ENCODE measurements at regions not wholly inside any gene's neighbourhood (a gene's known extent, or its start where the extent isn't known, plus 50 kb on each side); places are given as distances from the start of the nearest gene placed in this dataset.
"Not testable (repeated sequence)": the region's sequence is repeated elsewhere in the genome, so short reads cannot be mapped to it uniquely, and the experiment has no call there.

DNA sequence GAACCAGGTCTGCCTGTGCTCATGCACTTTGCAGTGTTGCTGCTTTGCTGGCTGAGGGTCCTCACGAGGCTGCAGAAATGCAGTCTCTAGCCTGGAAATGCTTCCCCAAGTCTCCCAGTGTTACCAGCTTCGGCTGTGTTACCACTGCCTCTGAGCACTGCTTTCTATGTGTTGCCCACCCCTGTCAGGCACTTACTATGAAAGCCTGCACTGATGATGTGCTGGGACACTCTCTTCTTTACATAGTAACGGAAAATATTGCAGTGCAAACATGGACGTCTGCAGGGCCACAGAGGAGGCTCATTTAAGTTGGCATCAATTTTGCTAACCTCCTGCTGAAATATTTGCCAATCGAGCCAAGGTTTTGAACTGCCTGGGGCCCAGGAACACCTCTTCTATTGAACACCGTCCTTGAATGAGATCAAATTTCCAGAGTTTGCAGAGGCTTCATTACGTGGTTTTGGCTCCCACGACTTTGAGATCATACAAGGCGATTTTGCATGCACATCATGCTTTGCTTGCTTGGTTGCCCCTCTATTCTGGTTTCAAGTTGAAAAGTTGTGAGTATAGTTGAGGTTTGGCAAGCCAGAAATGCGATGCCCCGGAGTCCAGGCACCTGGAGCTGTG is 404.7 kb upstream of the PODXL start:
- DNase-seq (ENCODE audit: low read depth), result no peak

DNA sequence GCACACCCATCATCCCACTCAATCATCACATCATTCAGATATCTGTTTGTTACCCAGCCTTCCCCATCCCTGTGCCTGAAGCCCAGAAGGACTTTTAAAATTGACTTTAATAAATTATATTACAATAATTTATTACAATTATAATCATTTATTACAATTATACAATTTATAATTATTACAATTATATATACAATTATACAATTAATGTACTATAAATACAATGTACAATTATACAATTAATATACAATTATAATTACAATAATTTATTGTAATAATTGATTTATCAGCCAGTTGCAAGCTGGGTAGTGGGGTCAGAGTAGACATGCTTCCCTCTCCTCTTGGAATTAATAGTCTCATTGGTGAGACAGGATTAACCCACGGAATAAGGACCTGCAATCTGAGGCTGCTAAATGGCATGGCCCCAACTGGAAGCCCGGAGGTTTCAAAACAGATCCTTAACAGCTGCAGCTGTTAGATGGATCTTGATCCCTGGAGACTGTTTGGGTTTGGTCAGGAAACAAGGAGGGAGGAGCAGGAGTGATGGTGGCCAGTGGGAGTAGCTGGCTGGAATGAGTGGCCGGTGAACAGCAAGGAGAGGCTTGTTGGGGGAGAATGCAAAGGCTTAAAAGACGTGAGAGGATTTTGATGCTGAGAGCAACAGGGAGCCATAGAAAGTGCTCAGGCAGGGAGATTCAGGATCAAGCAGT is 402.8 kb upstream of the PODXL start:
- no peak for DNase-seq (ENCODE audit: low read depth)

DNA sequence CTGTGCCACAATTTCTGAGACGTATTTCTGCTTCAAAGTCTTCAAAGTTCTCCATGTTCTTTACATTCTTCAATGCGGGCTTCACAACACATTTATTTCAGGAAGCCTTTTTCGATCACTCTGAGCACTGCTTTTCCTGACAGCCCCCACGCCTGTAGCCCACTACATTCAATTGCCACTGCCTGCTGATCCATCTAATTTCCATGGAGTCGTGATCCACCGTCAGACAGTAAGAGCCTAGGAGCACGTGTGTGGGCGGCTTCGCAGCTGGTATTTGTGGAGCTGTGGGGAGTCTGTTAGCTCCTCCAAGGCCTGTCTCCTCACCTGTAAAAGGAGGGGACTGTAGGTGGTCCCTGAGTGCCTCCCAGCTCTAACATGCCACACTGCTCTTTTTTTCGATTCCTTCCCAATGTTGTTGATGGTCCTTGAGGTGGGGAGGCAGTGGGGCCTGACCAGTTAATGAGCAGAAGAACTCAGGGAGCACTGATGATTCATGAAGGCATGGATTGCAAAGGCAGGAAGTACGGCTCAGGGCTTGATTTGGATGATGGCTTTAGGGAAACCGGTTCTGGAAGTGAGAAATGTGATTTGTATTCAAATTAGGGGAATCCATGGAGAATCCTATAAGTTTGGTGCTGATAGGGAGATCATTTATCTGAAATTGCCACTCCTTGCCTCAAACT is 401.1 kb upstream of the PODXL start:
- DNase-seq (ENCODE audit: low read depth), result no peak

DNA sequence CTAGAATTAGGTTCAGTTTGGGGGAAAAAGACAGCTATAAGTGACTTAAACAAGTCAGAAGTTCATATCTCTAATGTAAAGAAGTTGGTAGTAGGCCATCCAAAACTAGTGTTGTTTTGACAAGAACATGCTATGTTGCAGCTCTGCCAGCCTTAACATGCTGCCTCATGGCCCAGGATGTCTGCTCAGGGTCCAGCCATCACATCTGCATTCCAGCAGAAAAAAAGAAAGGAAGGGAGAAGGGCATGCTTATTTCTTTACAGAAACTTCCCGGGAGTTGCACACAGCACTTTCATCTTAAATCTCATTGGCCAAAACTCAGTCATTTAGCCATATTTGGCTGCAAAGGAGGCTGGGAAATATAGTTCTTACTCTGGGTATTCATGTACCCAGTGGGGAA is 400.4 kb upstream of the PODXL start:
- no peak for DNase-seq (ENCODE audit: low read depth)

- no peak for DNase-seq (ENCODE audit: low read depth)
Observed at GRCh38 chr7:131955679-131956078, 399.3 kb upstream of the PODXL start.

- no peak for DNase-seq (ENCODE audit: low read depth)
Observed at GRCh38 chr7:131953184-131953583, 396.8 kb upstream of the PODXL start.

GRCh38 chr7:131952365-131952764 is 395.9 kb upstream of the PODXL start:
- DNase-seq (ENCODE audit: low read depth), result no peak

GRCh38 chr7:131950758-131951157 is 394.3 kb upstream of the PODXL start:
- no peak for DNase-seq (ENCODE audit: low read depth)

DNA sequence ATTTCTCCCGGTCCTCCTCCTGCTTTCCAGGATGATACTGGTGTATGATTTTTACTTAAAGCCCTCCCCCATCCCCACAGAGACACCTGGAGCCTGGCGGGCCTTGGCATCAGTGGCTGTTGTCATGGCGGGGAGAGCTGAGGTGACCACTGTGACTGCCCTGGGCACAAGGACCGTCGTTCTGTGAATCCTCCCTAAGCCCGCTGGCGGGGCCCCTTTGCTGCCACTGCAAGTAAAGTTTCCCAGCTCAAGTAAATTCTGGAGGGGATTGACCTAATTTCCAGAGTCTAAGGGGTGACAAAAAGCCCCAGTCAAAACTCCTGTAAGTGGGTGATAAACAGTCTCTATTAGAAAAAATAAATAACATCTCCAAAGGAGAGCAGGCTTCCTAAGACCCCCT is 393.2 kb upstream of the PODXL start:
- no peak for DNase-seq (ENCODE audit: low read depth)

DNA sequence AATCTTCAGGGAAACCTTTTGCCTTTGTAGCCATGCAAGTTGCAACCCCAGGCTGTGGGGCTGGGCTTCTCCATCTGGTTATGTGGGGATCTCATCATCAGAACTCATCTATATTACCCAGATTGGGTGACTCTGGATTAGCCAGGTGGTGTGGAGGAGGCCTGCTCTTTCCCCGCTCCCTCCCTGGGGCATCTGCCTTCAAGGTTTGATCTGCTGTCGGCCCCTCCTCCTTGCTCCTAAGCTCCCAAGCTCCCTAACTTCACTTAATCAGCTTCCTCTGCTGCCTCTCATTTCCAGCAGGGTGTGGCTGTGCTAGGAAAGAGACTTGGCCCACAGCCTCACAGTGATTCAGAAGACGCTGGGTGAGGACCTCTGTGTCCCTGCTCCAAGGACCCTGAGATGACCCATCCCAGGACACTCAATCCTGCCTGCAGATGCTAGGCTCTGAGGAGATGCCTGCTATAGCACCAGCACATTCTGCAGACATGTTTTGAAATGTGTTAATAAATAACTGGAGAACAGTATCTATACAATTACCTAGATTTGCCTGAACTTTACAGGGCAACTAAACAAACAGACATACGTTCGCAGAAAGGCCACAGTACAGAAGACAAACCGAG is 392.1 kb upstream of the PODXL start:
- no peak for DNase-seq (ENCODE audit: low read depth)

- no peak for DNase-seq (ENCODE audit: low read depth)
Observed at GRCh38 chr7:131947661-131948060, 391.2 kb upstream of the PODXL start.

- no peak for DNase-seq (ENCODE audit: low read depth)
Observed at GRCh38 chr7:131945957-131946544, 389.6 kb upstream of the PODXL start.

- DNase-seq (ENCODE audit: low read depth), result no peak
Observed at GRCh38 chr7:131945313-131945911, 389.0 kb upstream of the PODXL start.

DNA sequence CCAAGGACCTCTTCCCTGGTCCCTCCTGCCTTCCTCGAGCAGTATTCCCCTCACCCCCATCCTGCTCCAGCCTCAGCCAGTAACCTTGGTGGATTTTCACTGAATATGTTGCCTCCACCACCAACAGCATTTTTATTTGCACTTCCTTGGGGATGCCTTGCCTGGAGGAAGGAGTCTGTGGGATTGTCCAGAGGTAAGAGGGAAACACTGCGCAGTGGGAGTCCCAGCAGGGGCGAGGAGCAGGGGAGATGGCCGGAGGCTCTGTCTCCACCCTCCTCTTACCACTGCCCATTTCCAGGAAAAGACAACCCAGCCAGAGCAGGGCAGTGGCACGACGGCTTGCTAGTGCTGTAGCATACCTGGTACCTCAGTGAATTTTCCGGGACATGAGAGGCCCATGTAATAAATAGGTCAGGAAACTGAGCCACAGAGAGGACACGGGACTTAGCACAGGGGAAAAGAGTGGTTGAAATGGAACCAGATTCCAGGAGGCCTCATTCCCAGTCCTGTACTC is 388.2 kb upstream of the PODXL start:
- DNase-seq (ENCODE audit: low read depth), result no peak

DNA sequence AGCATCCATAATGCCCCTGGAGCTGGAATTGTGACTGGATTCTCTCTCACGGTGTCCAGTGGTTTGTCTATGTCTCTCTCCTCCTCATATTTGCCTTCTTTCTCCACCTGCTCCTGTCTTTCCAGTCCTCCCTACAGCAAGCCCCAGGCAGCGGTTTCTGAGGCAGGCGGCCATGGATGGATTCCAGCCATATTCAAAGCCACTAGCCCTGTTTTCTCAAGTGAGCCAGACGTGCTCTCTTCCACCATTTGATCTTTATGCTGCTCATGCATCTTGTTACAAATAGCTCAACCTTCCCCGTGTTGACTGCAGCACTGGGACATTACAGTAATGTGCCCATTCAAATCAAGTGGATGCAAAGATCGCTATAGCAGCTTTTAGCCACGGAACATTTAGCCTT is 387.2 kb upstream of the PODXL start:
- no peak for DNase-seq (ENCODE audit: low read depth)

GRCh38 chr7:131943211-131943610 is 386.8 kb upstream of the PODXL start:
- DNase-seq (ENCODE audit: low read depth), result no peak

DNA sequence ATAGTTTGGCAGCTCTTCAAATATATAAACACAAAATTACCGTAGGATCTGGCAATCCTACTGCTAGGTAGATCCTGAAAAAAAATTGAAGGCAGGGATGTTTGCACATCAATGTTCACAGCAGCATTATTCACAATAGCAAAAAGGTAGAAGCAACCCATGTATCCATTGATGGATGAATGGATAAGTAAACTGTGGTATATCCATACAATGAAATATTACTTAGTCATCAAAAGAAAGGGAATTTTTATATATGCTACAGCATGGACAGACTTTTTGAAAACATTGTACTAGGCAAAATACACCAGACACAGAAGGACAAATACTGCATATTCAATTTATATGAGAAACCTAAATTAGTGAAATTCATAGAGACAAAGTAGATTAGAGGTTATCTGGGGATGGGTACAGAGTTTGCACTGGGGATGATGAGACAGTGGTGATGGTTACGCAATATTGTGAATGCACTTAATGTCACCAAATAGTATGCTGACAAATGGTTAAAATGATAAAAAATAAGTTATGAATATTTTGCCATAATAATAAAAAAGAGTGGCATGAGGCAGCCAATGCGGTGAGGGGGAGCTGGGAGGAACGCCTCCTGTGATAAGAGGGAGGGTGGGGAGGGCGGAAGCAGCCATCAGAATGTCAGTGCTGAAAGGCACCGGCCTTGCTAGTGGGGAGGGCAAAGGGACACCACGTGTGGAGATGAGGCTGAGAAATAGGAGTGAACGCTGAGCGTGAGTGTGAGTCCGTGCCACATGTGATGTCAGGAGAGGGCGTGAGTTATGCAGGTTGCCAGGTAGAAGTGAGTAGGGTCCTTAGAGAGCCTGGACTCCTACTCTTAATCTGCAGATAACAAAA is 386.1 kb upstream of the PODXL start:
- no peak for DNase-seq (ENCODE audit: low read depth)

GRCh38 chr7:131941291-131941690 is 384.9 kb upstream of the PODXL start:
- DNase-seq (ENCODE audit: low read depth), result no peak

DNA sequence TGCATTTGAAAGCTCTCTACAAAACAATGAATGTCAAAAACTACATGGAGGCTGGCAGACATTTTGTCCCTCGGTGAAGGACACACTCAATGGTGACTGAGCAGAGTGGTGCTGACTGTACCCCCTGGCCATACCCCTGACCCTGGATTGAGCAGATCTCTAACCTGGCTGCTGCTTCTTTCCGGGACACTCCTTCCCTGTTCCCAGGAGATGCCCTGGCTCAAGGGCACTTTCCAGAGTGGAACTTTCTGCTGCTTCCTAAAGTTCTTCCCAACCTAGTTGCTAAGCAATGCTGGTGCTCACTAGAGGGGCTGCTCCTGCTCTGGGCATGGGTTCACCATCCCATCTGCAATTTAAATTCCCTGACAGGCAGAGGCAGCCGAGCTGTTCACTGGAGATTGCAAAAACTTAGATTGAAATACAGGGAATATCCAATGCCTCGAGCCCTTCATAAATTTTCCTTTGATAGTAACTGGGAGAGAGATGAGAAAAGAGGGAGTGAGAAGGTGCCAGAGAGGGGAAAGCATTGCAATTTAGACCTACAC is 384.3 kb upstream of the PODXL start:
- no peak for DNase-seq (ENCODE audit: low read depth)

DNA sequence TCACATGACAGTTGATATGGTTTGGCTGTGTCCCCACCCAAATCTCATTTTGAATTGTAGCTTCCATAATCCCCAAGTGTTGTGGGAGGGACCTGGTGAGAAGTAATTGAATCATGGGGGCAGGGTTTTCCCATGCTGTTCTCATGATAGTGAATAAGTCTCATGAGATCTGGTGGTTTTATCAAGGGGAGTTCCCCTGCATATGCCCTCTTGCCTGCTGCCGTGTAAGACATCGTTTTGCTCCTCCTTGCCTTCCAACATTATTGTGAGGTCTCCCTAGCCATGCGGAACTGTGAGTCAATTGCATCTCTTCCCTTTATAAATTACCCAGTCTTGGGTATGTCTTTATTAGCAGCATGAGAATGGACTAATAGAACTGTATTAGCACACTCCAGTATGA is 382.4 kb upstream of the PODXL start:
- not testable (repeated sequence) for DNase-seq (ENCODE audit: low read depth)

DNA sequence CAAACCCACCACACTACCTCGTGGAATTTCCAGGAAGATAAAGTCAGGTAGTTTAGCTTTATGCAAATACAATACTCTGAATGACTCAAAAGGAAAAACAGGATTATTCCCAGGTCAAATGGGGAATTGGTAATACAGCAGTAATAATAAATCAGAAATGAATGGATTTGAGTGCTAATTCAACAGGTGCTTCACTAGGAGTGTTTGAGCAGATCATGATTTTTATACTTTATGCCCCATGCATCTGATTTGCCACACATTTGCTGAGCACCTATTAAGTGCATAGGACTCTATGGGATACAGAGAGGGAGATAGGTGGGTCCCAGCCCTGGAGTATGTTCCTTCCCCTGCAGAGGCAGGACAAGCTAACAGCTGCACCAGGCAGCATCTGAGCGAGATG is 381.4 kb upstream of the PODXL start:
- DNase-seq (ENCODE audit: low read depth), result no peak
